HEK293 (cell line): ENCODE measurements at regions not wholly inside any gene's neighbourhood (a gene's known extent, or its start where the extent isn't known, plus 50 kb on each side); places are given as distances from the start of the nearest gene placed in this dataset.

Experiments
- CTCF ChIA-PET: fragments of 350-600 bp; formaldehyde crosslinking; extraction: SDS; loops from one replicate; lab custom pipeline; 2021; ENCODE audit warnings: antibody characterized with exemption; lab: Yijun Ruan, JAX
- POLR2A ChIA-PET: fragments of 300-600 bp; formaldehyde crosslinking; extraction: SDS; loops from one replicate; lab custom pipeline; 2020; ENCODE audit warnings: antibody characterized with exemption, inconsistent platforms; lab: Yijun Ruan, JAX
- H3K27ac ChIP-seq: fragments of 200-500 bp; sonication (Bioruptor generic); 2 replicates; pipeline ENCODE4 v1.5.1; 2014; ENCODE audit warnings: low read depth, low read length, control low read depth, inconsistent platforms; ENCODE audit errors: extremely low read depth
- H3K36me3 ChIP-seq, 2 experiments: fragments of 200-500 bp in 1 of 2; sonication (Bioruptor generic) in 1 of 2; 1 replicate in 1 of 2; 2 replicates in 1 of 2; pipeline ENCODE4 v1.5.1; 2014 to 2017; ENCODE audit warnings: inconsistent platforms in 2 of 2, low read length in 2 of 2; ENCODE audit not compliant: control insufficient read depth in 2 of 2, insufficient read depth in 1 of 2
- H3K4me1 ChIP-seq: fragments of 200-500 bp; sonication (Bioruptor generic); 2 replicates; pipeline ENCODE4 v1.5.1; 2014; ENCODE audit warnings: mild to moderate bottlenecking, low read length, inconsistent platforms; ENCODE audit not compliant: control insufficient read depth, insufficient read depth
- H3K4me3 ChIP-seq: 2 replicates; pipeline ENCODE4 v1.5.1; 2011; ENCODE audit warnings: low read depth, mild to moderate bottlenecking, control low read depth, low read length, moderate library complexity
- H3K9me3 ChIP-seq: fragments of 200-500 bp; sonication (Bioruptor generic); 2 replicates; pipeline ENCODE4 v1.5.1; 2014; ENCODE audit warnings: low read depth, low read length, inconsistent platforms; ENCODE audit not compliant: control insufficient read depth, insufficient read depth
- OSR2 ChIP-seq: fragments of 450-650 bp; formaldehyde crosslinking; IDR thresholded peaks from 2 replicates; pipeline ENCODE4 v1.5.1; 2016; ENCODE audit warnings: missing biosample characterization, missing genetic modification characterization
- SCRT1 ChIP-seq: fragments of 450-650 bp; formaldehyde crosslinking; IDR thresholded peaks from 2 replicates; pipeline ENCODE4 v1.5.1; 2016; ENCODE audit warnings: missing biosample characterization, missing genetic modification characterization, borderline replicate concordance
- SP2 ChIP-seq: fragments of 450-650 bp; formaldehyde crosslinking; IDR thresholded peaks from 2 replicates; pipeline ENCODE4 v1.5.1; 2016; ENCODE audit warnings: missing biosample characterization, missing genetic modification characterization
- ZBTB10 ChIP-seq: fragments of 450-650 bp; formaldehyde crosslinking; IDR thresholded peaks from 2 replicates; pipeline ENCODE4 v1.5.1; 2016; ENCODE audit warnings: missing biosample characterization, missing genetic modification characterization
- ZBTB20 ChIP-seq: fragments of 450-650 bp; formaldehyde crosslinking; IDR thresholded peaks from 2 replicates; pipeline ENCODE4 v1.5.1; 2016; ENCODE audit warnings: missing biosample characterization, missing genetic modification characterization
- ZNF132 ChIP-seq: fragments of 450-650 bp; formaldehyde crosslinking; IDR thresholded peaks from 2 replicates; pipeline ENCODE4 v1.5.1; 2017; ENCODE audit warnings: missing biosample characterization, missing genetic modification characterization, borderline replicate concordance
- ZNF391 ChIP-seq: fragments of 450-650 bp; formaldehyde crosslinking; IDR thresholded peaks from 2 replicates; pipeline ENCODE4 v1.5.1; 2016; ENCODE audit warnings: low read depth, missing biosample characterization, missing genetic modification characterization, borderline replicate concordance
- ZNF433 ChIP-seq: fragments of 450-650 bp; formaldehyde crosslinking; IDR thresholded peaks from 2 replicates; pipeline ENCODE4 v1.5.1; 2016; ENCODE audit warnings: missing biosample characterization, missing genetic modification characterization, low read depth
- ZNF529 ChIP-seq: fragments of 450-650 bp; formaldehyde crosslinking; IDR thresholded peaks from 2 replicates; pipeline ENCODE4 v1.5.1; 2017; ENCODE audit warnings: missing genetic modification characterization, missing biosample characterization; ENCODE audit not compliant: insufficient replicate concordance
- ZNF561 ChIP-seq: fragments of 450-650 bp; IDR thresholded peaks from 2 replicates; pipeline ENCODE4 v1.5.1; 2018; ENCODE audit warnings: missing biosample characterization, missing genetic modification characterization, borderline replicate concordance
- ZNF585B ChIP-seq: fragments of 450-650 bp; formaldehyde crosslinking; IDR thresholded peaks from 2 replicates; pipeline ENCODE4 v1.5.1; 2016; ENCODE audit warnings: missing biosample characterization, missing genetic modification characterization
- ZNF623 ChIP-seq: fragments of 450-650 bp; formaldehyde crosslinking; IDR thresholded peaks from 2 replicates; pipeline ENCODE4 v1.5.1; 2016; ENCODE audit warnings: missing biosample characterization, missing genetic modification characterization
- ZNF843 ChIP-seq: fragments of 450-650 bp; formaldehyde crosslinking; IDR thresholded peaks from 2 replicates; pipeline ENCODE4 v1.5.1; 2016; ENCODE audit warnings: missing biosample characterization, missing genetic modification characterization
- TF ChIP-seq, protein P1 (sequence below): fragments of 450-650 bp; IDR thresholded peaks from 2 replicates; pipeline ENCODE4 v1.5.1; 2018; ENCODE audit warnings: missing biosample characterization, missing genetic modification characterization
- TF ChIP-seq, protein P2 (sequence below): IDR thresholded peaks from 2 replicates; pipeline ENCODE4 v1.6.1; 2011; ENCODE audit warnings: mild to moderate bottlenecking, low read depth, low read length, borderline replicate concordance
- TF ChIP-seq, protein P3 (sequence below): fragments of 450-650 bp; formaldehyde crosslinking; IDR thresholded peaks from 2 replicates; pipeline ENCODE4 v1.5.1; 2016; ENCODE audit warnings: missing biosample characterization, missing genetic modification characterization
- TF ChIP-seq, protein P4 (sequence below): fragments of 450-650 bp; formaldehyde crosslinking; IDR thresholded peaks from 2 replicates; pipeline ENCODE4 v1.5.1; 2016; ENCODE audit warnings: missing biosample characterization, missing genetic modification characterization, borderline replicate concordance
- TF ChIP-seq, protein P5 (sequence below): fragments of 450-650 bp; formaldehyde crosslinking; IDR thresholded peaks from 2 replicates; pipeline ENCODE4 v1.5.1; 2017; ENCODE audit warnings: missing biosample characterization, missing genetic modification characterization

GRCh38 chr3:186483611-186484340, 60.4 kb downstream of the CRYGS start:
- H3K27ac ChIP-seq = no peak overlapping the region
- CTCF ChIA-PET = no interaction called here
- H3K4me3 ChIP-seq = no peak overlapping the region
- no peaks in the 10 kb centered on the region for H3K36me3 ChIP-seq
- TF ChIP-seq ZNF561 (tag by site-specific recombination) (no peak), ZNF529 (no peak)
- TF ChIP-seq, protein P1, sequence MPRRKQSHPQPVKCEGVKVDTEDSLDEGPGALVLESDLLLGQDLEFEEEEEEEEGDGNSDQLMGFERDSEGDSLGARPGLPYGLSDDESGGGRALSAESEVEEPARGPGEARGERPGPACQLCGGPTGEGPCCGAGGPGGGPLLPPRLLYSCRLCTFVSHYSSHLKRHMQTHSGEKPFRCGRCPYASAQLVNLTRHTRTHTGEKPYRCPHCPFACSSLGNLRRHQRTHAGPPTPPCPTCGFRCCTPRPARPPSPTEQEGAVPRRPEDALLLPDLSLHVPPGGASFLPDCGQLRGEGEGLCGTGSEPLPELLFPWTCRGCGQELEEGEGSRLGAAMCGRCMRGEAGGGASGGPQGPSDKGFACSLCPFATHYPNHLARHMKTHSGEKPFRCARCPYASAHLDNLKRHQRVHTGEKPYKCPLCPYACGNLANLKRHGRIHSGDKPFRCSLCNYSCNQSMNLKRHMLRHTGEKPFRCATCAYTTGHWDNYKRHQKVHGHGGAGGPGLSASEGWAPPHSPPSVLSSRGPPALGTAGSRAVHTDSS (tag by site-specific recombination) = no peak
- TF ChIP-seq, protein P2, sequence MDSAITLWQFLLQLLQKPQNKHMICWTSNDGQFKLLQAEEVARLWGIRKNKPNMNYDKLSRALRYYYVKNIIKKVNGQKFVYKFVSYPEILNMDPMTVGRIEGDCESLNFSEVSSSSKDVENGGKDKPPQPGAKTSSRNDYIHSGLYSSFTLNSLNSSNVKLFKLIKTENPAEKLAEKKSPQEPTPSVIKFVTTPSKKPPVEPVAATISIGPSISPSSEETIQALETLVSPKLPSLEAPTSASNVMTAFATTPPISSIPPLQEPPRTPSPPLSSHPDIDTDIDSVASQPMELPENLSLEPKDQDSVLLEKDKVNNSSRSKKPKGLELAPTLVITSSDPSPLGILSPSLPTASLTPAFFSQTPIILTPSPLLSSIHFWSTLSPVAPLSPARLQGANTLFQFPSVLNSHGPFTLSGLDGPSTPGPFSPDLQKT = no peak
- H3K4me1 ChIP-seq = no peaks in the 10 kb centered on the region
- no peaks in the 10 kb centered on the region for H3K9me3 ChIP-seq
- POLR2A ChIA-PET = no interaction called here

DNA sequence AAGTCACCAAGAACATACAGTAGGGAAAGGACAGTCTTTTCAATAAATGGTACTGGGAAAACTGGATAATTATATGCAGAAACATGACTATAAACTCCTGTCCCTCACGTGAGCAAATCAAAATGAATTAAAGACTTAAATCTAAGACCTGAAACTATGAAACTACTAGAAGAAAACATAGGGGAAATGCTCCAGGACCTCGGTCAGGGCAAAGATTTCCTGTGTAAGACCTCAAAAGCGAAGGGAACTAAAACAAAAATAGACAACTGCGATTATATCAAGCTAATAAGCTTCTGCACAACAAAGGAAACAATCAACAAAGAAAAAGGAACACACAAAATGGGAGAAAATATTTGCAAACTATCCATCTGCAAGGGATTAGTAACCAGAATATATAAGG, 62.7 kb downstream of the CRYGS start:
- Histone ChIP-seq H3K4me1 (no peaks in the 10 kb centered on the region), H3K4me3 (no peak overlapping the region), H3K36me3 (no peaks in the 10 kb centered on the region), H3K9me3 (no peaks in the 10 kb centered on the region), H3K27ac (no peak overlapping the region)
- CTCF ChIA-PET = no interaction called here
- POLR2A ChIA-PET = no interaction called here
- TF ChIP-seq SCRT1 = no peak

GRCh38 chr3:186477876-186478275, 66.3 kb downstream of the CRYGS start:
- CTCF ChIA-PET = no interaction called here
- no peak for TF ChIP-seq SP2
- no peak for TF ChIP-seq ZNF132 (tag by site-specific recombination)
- TF ChIP-seq ZNF391 = no peak
- TF ChIP-seq, protein P3, sequence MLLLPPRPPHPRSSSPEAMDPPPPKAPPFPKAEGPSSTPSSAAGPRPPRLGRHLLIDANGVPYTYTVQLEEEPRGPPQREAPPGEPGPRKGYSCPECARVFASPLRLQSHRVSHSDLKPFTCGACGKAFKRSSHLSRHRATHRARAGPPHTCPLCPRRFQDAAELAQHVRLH (tag by site-specific recombination) = no peak
- TF ChIP-seq ZNF843 (tag by site-specific recombination) = no peak
- TF ChIP-seq, protein P4, sequence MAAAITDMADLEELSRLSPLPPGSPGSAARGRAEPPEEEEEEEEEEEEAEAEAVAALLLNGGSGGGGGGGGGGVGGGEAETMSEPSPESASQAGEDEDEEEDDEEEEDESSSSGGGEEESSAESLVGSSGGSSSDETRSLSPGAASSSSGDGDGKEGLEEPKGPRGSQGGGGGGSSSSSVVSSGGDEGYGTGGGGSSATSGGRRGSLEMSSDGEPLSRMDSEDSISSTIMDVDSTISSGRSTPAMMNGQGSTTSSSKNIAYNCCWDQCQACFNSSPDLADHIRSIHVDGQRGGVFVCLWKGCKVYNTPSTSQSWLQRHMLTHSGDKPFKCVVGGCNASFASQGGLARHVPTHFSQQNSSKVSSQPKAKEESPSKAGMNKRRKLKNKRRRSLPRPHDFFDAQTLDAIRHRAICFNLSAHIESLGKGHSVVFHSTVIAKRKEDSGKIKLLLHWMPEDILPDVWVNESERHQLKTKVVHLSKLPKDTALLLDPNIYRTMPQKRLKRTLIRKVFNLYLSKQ (tag by site-specific recombination) = no peak
- TF ChIP-seq ZNF585B (tag by site-specific recombination) = no peak
- TF ChIP-seq ZNF623 = no peak
- no peak for TF ChIP-seq ZNF433
- TF ChIP-seq, protein P5, sequence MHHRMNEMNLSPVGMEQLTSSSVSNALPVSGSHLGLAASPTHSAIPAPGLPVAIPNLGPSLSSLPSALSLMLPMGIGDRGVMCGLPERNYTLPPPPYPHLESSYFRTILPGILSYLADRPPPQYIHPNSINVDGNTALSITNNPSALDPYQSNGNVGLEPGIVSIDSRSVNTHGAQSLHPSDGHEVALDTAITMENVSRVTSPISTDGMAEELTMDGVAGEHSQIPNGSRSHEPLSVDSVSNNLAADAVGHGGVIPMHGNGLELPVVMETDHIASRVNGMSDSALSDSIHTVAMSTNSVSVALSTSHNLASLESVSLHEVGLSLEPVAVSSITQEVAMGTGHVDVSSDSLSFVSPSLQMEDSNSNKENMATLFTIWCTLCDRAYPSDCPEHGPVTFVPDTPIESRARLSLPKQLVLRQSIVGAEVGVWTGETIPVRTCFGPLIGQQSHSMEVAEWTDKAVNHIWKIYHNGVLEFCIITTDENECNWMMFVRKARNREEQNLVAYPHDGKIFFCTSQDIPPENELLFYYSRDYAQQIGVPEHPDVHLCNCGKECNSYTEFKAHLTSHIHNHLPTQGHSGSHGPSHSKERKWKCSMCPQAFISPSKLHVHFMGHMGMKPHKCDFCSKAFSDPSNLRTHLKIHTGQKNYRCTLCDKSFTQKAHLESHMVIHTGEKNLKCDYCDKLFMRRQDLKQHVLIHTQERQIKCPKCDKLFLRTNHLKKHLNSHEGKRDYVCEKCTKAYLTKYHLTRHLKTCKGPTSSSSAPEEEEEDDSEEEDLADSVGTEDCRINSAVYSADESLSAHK (tag by site-specific recombination) = no peak
- TF ChIP-seq, protein P1 (tag by site-specific recombination) = no peak
- no peak for TF ChIP-seq OSR2
- no peak for TF ChIP-seq ZNF529
- no peak for TF ChIP-seq ZBTB10
- TF ChIP-seq ZBTB20 (tag by site-specific recombination) = no peak

More at GRCh38 chr3:186477876-186478275, 66.3 kb downstream of the CRYGS start:
- H3K4me1 ChIP-seq = no peaks in the 10 kb centered on the region
- no peak overlapping the region for H3K27ac ChIP-seq
- H3K4me3 ChIP-seq = no peak overlapping the region
- no peaks in the 10 kb centered on the region for H3K9me3 ChIP-seq
- no peaks in the 10 kb centered on the region for H3K36me3 ChIP-seq
- POLR2A ChIA-PET = no interaction called here
